IMR-90 (cell line): ENCODE measurements at regions not wholly inside any gene's neighbourhood (a gene's known extent, or its start where the extent isn't known, plus 50 kb on each side); places are given as distances from the start of the nearest gene placed in this dataset.

Experiments
- ATAC-seq: fragments of 200-7000 bp; cut with Tn5 transposase; 2 replicates; pipeline ENCODE4 v1.9.1; 2020; ENCODE audit warnings: low read depth, mild to moderate bottlenecking, moderate library complexity
- BruUV-seq: library from RNA; stranded (reverse); fragments of 400-500 nt; replicated peaks from 2 replicates; lab custom pipeline; 2021; lab: Mats Ljungman, UMichigan
- CTCF ChIA-PET: fragments of 300-600 bp; formaldehyde crosslinking; extraction: SDS; loops from one replicate; lab custom pipeline; 2021; ENCODE audit warnings: antibody characterized with exemption; lab: Yijun Ruan, JAX
- POLR2A ChIA-PET: fragments of 300-600 bp; sonication (Branson Sonifier 250); formaldehyde crosslinking; loops from one replicate; lab custom pipeline; 2022; ENCODE audit warnings: antibody characterized with exemption; ENCODE audit not compliant: unreplicated experiment; lab: Charles Lee
- DNase-seq: peaks from one replicate; pipeline ENCODE4 v3.0.0; 2013
- H2AFZ ChIP-seq: replicated peaks from 2 replicates; pipeline ENCODE3; 2013; ENCODE audit warnings: low read length, mild to moderate bottlenecking; ENCODE audit not compliant: poor library complexity
- H2AK5ac ChIP-seq: 2 replicates; pipeline ENCODE4 v1.6.1; 2013; ENCODE audit warnings: low read depth, low read length, inconsistent platforms
- H2AK9ac ChIP-seq: replicated peaks from 2 replicates; pipeline ENCODE3; 2013; ENCODE audit warnings: mild to moderate bottlenecking, low read depth, low read length, moderate library complexity; ENCODE audit not compliant: poor library complexity
- H2BK120ac ChIP-seq: 2 replicates; pipeline ENCODE4 v1.6.1; 2013; ENCODE audit warnings: low read depth, low read length, inconsistent platforms
- H2BK15ac ChIP-seq: 3 replicates; pipeline ENCODE4 v1.6.1; 2013; ENCODE audit warnings: low read depth, low read length, inconsistent platforms
- H2BK20ac ChIP-seq: 2 replicates; pipeline ENCODE4 v1.6.1; 2013; ENCODE audit warnings: low read depth, mild to moderate bottlenecking, inconsistent platforms, low read length, moderate library complexity
- H2BK5ac ChIP-seq: 2 replicates; pipeline ENCODE4 v1.6.1; 2013; ENCODE audit warnings: mild to moderate bottlenecking, low read depth, low read length, inconsistent platforms; ENCODE audit not compliant: poor library complexity, severe bottlenecking
- H3K14ac ChIP-seq: replicated peaks from 2 replicates; pipeline ENCODE4 v1.6.1; 2013; ENCODE audit warnings: low read depth, low read length, inconsistent platforms
- H3K18ac ChIP-seq: 2 replicates; pipeline ENCODE4 v1.6.1; 2013; ENCODE audit warnings: low read depth, low read length, control low read depth
- H3K23ac ChIP-seq: 2 replicates; pipeline ENCODE4 v1.6.1; 2013; ENCODE audit warnings: low read depth, low read length, inconsistent platforms
- H3K27ac ChIP-seq: 2 replicates; pipeline ENCODE4 v1.5.1; 2013; ENCODE audit warnings: mild to moderate bottlenecking, control low read depth, low read length; ENCODE audit not compliant: insufficient read depth
- H3K27me3 ChIP-seq: 2 replicates; pipeline ENCODE4 v1.6.1; 2013; ENCODE audit warnings: low read length; ENCODE audit not compliant: control insufficient read depth, insufficient read depth
- H3K36me3 ChIP-seq: 2 replicates; pipeline ENCODE4 v1.6.1; 2013; ENCODE audit warnings: low read length, mixed read lengths; ENCODE audit not compliant: control insufficient read depth, insufficient read depth
- H3K4ac ChIP-seq: 2 replicates; pipeline ENCODE4 v1.6.1; 2013; ENCODE audit warnings: low read depth, low read length, inconsistent platforms
- H3K4me1 ChIP-seq: 2 replicates; pipeline ENCODE4 v1.6.1; 2013; ENCODE audit warnings: low read length, mixed read lengths; ENCODE audit not compliant: control insufficient read depth, insufficient read depth
- H3K4me2 ChIP-seq: 2 replicates; pipeline ENCODE4 v1.6.1; 2013; ENCODE audit warnings: low read depth, mild to moderate bottlenecking, control low read depth, low read length, moderate library complexity
- H3K4me3 ChIP-seq: 2 replicates; pipeline ENCODE4 v1.5.1; 2013; ENCODE audit warnings: low read depth, mild to moderate bottlenecking, control low read depth, low read length, moderate library complexity; ENCODE audit not compliant: insufficient read depth
- H3K56ac ChIP-seq: 2 replicates; pipeline ENCODE4 v1.6.1; 2013; ENCODE audit warnings: low read length, inconsistent platforms; ENCODE audit not compliant: insufficient read depth; ENCODE audit errors: extremely low read depth
- H3K79me1 ChIP-seq, 2 experiments: 2 replicates each; pipeline ENCODE4 v1.6.1; 2013; ENCODE audit warnings: low read length in 2 of 2, inconsistent platforms in 1 of 2, low read depth in 1 of 2
- H3K9ac ChIP-seq: 2 replicates; pipeline ENCODE4 v1.6.1; 2013; ENCODE audit warnings: low read depth, low read length, control low read depth
- H3K9me1 ChIP-seq: 2 replicates; pipeline ENCODE4 v1.6.1; 2013; ENCODE audit warnings: low read length, inconsistent platforms; ENCODE audit not compliant: insufficient read depth
- H3K9me3 ChIP-seq: 2 replicates; pipeline ENCODE4 v1.6.1; 2013; ENCODE audit warnings: low read length; ENCODE audit not compliant: control insufficient read depth, insufficient read depth
- H4K20me1 ChIP-seq: 2 replicates; pipeline ENCODE4 v1.6.1; 2013; ENCODE audit warnings: low read length, inconsistent platforms; ENCODE audit not compliant: insufficient read depth
- H4K5ac ChIP-seq: 2 replicates; pipeline ENCODE4 v1.6.1; 2013; ENCODE audit warnings: mild to moderate bottlenecking, low read depth, low read length, control low read depth
- H4K8ac ChIP-seq, 2 experiments: 2 replicates each; pipeline ENCODE4 v1.6.1; 2013; ENCODE audit warnings: low read depth in 2 of 2, low read length in 2 of 2, control low read depth in 1 of 2, inconsistent platforms in 1 of 2
- H4K91ac ChIP-seq: 2 replicates; pipeline ENCODE4 v1.6.1; 2013; ENCODE audit warnings: low read depth, low read length, inconsistent platforms; ENCODE audit not compliant: insufficient read depth
- CHD1 ChIP-seq: IDR thresholded peaks from 2 replicates; pipeline ENCODE4 v1.6.1; 2012; ENCODE audit warnings: low read depth, low read length, improper control_type of control experiment
- MAZ ChIP-seq: IDR thresholded peaks from 2 replicates; pipeline ENCODE4 v1.6.1; 2012; ENCODE audit warnings: low read depth, mild to moderate bottlenecking, low read length, improper control_type of control experiment, moderate library complexity, borderline replicate concordance
- RFX5 ChIP-seq: IDR thresholded peaks from 2 replicates; pipeline ENCODE4 v1.8.0; 2012; ENCODE audit warnings: low read depth, mild to moderate bottlenecking, low read length, moderate library complexity
- WGBS, 2 experiments: methylation state at CpG; one replicate each; pipeline versions ENCODE4 v1.1.5 to v1.1.7; 2013; ENCODE audit warnings: missing lambda C conversion rate in 2 of 2; ENCODE audit not compliant: insufficient read length in 1 of 2; ENCODE audit errors: extremely low coverage in 2 of 2; 5-methylcytosine and 5-hydroxymethylcytosine counted together
- dilution Hi-C: fragments of 300-500 bp; cut with HindIII; formaldehyde crosslinking; loops from one replicate; pipeline ENCODE4 v1.14.3; 2018; ENCODE audit warnings: low sequenced_read_pairs; ENCODE audit not compliant: unreplicated experiment
- in situ Hi-C: fragments of 300-500 bp; cut with MboI; formaldehyde crosslinking; loops from 3 replicates; pipeline ENCODE4 v1.14.3; 2019; ENCODE audit warnings: low sequenced_read_pairs, inconsistent platforms, mixed read lengths
- intact Hi-C: fragments of 100-400 bp; cut with micrococcal nuclease; formaldehyde crosslinking; loops from 2 replicates; pipeline ENCODE4 v1.10.0; 2022
- TF ChIP-seq, protein P1 (sequence below): fragments of 150-350 bp; IDR thresholded peaks from 2 replicates; pipeline ENCODE4 v1.6.1; 2017; ENCODE audit warnings: mild to moderate bottlenecking, antibody characterized with exemption, low read length, low read depth

DNA sequence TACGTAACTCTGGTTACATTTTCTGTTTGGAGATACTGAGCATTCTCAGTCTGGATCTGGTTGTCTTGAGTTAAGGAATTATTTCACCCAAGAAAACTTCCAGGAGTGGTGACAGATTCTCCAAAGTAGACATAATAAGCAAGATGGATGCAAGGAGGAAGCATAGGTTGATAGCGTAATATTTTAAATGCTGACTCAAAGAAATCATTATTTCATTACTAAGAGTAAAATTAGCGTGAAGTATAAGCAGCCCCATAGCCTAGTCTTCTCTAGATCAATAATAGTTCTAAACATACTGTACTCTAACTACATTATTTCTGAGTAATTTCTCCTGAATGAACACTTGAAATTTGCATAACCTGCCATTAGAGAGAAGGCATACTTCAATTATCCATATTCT lies 57.5 kb upstream of the MS4A8 start:
- Histone ChIP-seq H3K18ac (no peak overlapping the region), H3K27ac (no peak overlapping the region), H2BK20ac (no peak overlapping the region), H3K4ac (no peak overlapping the region), H3K79me1 (no peaks in the 10 kb centered on the region), H3K36me3 (no peaks in the 10 kb centered on the region), H2BK5ac (no peak overlapping the region), H4K8ac (no peak overlapping the region), H4K91ac (no peak overlapping the region), H3K27me3 (no peaks in the 10 kb centered on the region), H3K14ac (no peak overlapping the region), H2AFZ (no peak overlapping the region), H2AK5ac (no peak overlapping the region), H3K23ac (no peak overlapping the region), H3K56ac (no peak overlapping the region), H4K5ac (no peak overlapping the region), H3K4me1 (no peaks in the 10 kb centered on the region), H3K4me3 (no peak overlapping the region), H3K9ac (no peak overlapping the region), H2BK15ac (no peak overlapping the region), H2AK9ac (no peak overlapping the region), H3K9me3 (no peaks in the 10 kb centered on the region), H4K20me1 (no peaks in the 10 kb centered on the region), H2BK120ac (no peak overlapping the region), H3K9me1 (no peaks in the 10 kb centered on the region), H3K4me2 (no peak overlapping the region)
- ChIA-PET CTCF (no interaction called here), POLR2A (no interaction called here)
- intact Hi-C loops: no loop called here
- DNase-seq (no peak), ATAC-seq (no peak)
- no TSS peak for BruUV-seq
- in situ Hi-C loops: no loop called here
- WGBS, 2 experiments: no CpG with 5 or more reads among the region's 3 CpGs
- dilution Hi-C loops: no loop called here
- no peak for TF ChIP-seq MAZ
- TF ChIP-seq, protein P1, sequence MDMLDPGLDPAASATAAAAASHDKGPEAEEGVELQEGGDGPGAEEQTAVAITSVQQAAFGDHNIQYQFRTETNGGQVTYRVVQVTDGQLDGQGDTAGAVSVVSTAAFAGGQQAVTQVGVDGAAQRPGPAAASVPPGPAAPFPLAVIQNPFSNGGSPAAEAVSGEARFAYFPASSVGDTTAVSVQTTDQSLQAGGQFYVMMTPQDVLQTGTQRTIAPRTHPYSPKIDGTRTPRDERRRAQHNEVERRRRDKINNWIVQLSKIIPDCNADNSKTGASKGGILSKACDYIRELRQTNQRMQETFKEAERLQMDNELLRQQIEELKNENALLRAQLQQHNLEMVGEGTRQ: no peak
- no peak for TF ChIP-seq CHD1
- TF ChIP-seq RFX5: no peak
